Aorta (tissue), 5 donors: ENCODE measurements at regions not wholly inside any gene's neighbourhood (a gene's known extent, or its start where the extent isn't known, plus 50 kb on each side); places are given as distances from the start of the nearest gene placed in this dataset.

Experiments
- ATAC-seq: fragments of 200-7000 bp; cut with Tn5 transposase; one replicate; pipeline ENCODE4 v1.9.1; 2022; ENCODE audit warnings: moderate library complexity; ENCODE audit not compliant: low FRiP score
- DNase-seq, 2 donors: peaks; one replicate each; pipeline ENCODE4 v3.0.0-alpha.2; 2020
- H3K27ac ChIP-seq, 2 donors: one replicate each; pipeline ENCODE4 v1.5.1; 2013; ENCODE audit warnings: low read length in 2 of 2, mild to moderate bottlenecking in 2 of 2, moderate library complexity in 2 of 2, control low read depth in 1 of 2, inconsistent platforms in 1 of 2, low read depth in 1 of 2
- H3K27me3 ChIP-seq, 2 donors: one replicate each; pipeline ENCODE4 v1.6.1; 2013; ENCODE audit warnings: control low read depth in 1 of 2, low read length in 1 of 2, mild to moderate bottlenecking in 1 of 2, moderate library complexity in 1 of 2; ENCODE audit not compliant: insufficient read depth in 2 of 2, control insufficient read depth in 1 of 2
- H3K36me3 ChIP-seq, 2 donors: one replicate each; pipeline ENCODE4 v1.6.1; 2013; ENCODE audit warnings: control low read depth in 1 of 2, low read length in 1 of 2, mild to moderate bottlenecking in 1 of 2; ENCODE audit not compliant: insufficient read depth in 2 of 2, control insufficient read depth in 1 of 2
- H3K4me1 ChIP-seq, 2 donors: one replicate each; pipeline ENCODE4 v1.6.1; 2013; ENCODE audit warnings: low read length in 2 of 2, control low read depth in 1 of 2, mild to moderate bottlenecking in 1 of 2, moderate library complexity in 1 of 2; ENCODE audit not compliant: insufficient read depth in 2 of 2, control insufficient read depth in 1 of 2
- H3K4me3 ChIP-seq, 2 donors: one replicate each; pipeline ENCODE4 v1.5.1; 2013; ENCODE audit warnings: low read length in 2 of 2, control low read depth in 1 of 2, mild to moderate bottlenecking in 1 of 2
- H3K9me3 ChIP-seq: one replicate; pipeline ENCODE4 v1.6.1; 2013; ENCODE audit warnings: mild to moderate bottlenecking, low read length; ENCODE audit not compliant: control insufficient read depth
- WGBS, 2 donors: extraction: QIAGEN DNeasy Blood & Tissue Kit; methylation state at CpG; one replicate each; pipeline ENCODE4 v1.1.7; 2013; 5-methylcytosine and 5-hydroxymethylcytosine counted together
- intact Hi-C, 2 donors: fragments of 100-400 bp; cut with DNase I; formaldehyde crosslinking; loops; one replicate each; pipeline versions ENCODE4 v1.14.2 to v1.15.0; 2022
- donor health status: healthy with polysubstance abuse.
- donor health status: Bipolar disorder and iron deficiency.
- donor health status: DM: no; HTN: no; CAD: no.
- donor health status: DM: no; HTN: no; CAD: no.
- donor health status: DM: yes; HTN: yes; CAD: no.

GRCh38 chr4:177632481-177632880 is 190.2 kb upstream of the AGA start:
- DNase-seq, result no peak
- Histone ChIP-seq H3K27ac (no peak overlapping the region), H3K9me3 (no peaks in the 10 kb centered on the region), H3K4me1 (no peaks in the 10 kb centered on the region), H3K27me3 (no peaks in the 10 kb centered on the region), H3K36me3 (no peaks in the 10 kb centered on the region), H3K4me3 (no peak overlapping the region)
- ATAC-seq, result no peak
- intact Hi-C loops, result no loop called here

- 44% methylated on average over 2 of the region's 2 CpGs for WGBS, 2 donors
- Histone ChIP-seq H3K9me3 (no peaks in the 10 kb centered on the region), H3K27me3 (no peaks in the 10 kb centered on the region), H3K36me3 (no peaks in the 10 kb centered on the region), H3K4me3 (no peak overlapping the region), H3K27ac (no peak overlapping the region), H3K4me1 (no peaks in the 10 kb centered on the region)
- no peak for ATAC-seq
- intact Hi-C loops, result no loop called here
- DNase-seq, result no peak
These were observed 196.6 kb upstream of the AGA start for GRCh38 chr4:177638871-177639270.

GRCh38 chr4:177640864-177641263 is 198.6 kb upstream of the AGA start:
- intact Hi-C loops, result no loop called here
- no peak for ATAC-seq

GRCh38 chr4:177660223-177660622 is 218.0 kb upstream of the AGA start:
- Histone ChIP-seq H3K27ac (no peak overlapping the region), H3K36me3 (no peaks in the 10 kb centered on the region), H3K9me3 (no peaks in the 10 kb centered on the region), H3K4me1 (no peaks in the 10 kb centered on the region), H3K27me3 (no peaks in the 10 kb centered on the region), H3K4me3 (no peak overlapping the region)
- 73 to 84% methylated on average over 1 of the region's 1 CpG for WGBS, 2 donors
- DNase-seq (no peak), ATAC-seq (no peak)
- intact Hi-C loops, result no loop called here

More at GRCh38 chr4:177640864-177641263, 198.6 kb upstream of the AGA start:
- Histone ChIP-seq H3K36me3 (no peaks in the 10 kb centered on the region), H3K9me3 (no peaks in the 10 kb centered on the region), H3K4me1 (no peaks in the 10 kb centered on the region), H3K27ac (no peak overlapping the region), H3K4me3 (no peak overlapping the region), H3K27me3 (no peaks in the 10 kb centered on the region)
- 68 to 73% methylated on average over 4 of the region's 4 CpGs for WGBS, 2 donors
- no peak for DNase-seq

GRCh38 chr4:177667687-177668086 is 225.4 kb upstream of the AGA start:
- DNase-seq (no peak), ATAC-seq (no peak)
- no peaks in the 10 kb centered on the region for H3K36me3 ChIP-seq
- H3K4me3 ChIP-seq, result no peak overlapping the region
- intact Hi-C loops, result no loop called here
- no peaks in the 10 kb centered on the region for H3K9me3 ChIP-seq
- no peaks in the 10 kb centered on the region for H3K4me1 ChIP-seq
- no peaks in the 10 kb centered on the region for H3K27me3 ChIP-seq
- WGBS, 2 donors, result 72 to 76% methylated on average over 5 of the region's 5 CpGs
- no peak overlapping the region for H3K27ac ChIP-seq

- Histone ChIP-seq H3K4me3 (no peak overlapping the region), H3K9me3 (no peaks in the 10 kb centered on the region), H3K36me3 (no peaks in the 10 kb centered on the region), H3K27ac (no peak overlapping the region), H3K27me3 (no peaks in the 10 kb centered on the region), H3K4me1 (no peaks in the 10 kb centered on the region)
- 97% methylated on average over 3 of the region's 3 CpGs for WGBS, 2 donors
- DNase-seq (no peak), ATAC-seq (no peak)
- intact Hi-C loops, result no loop called here
These were observed 229.2 kb upstream of the AGA start for GRCh38 chr4:177671387-177671786.

- H3K4me3 ChIP-seq, result no peak overlapping the region
- no peaks in the 10 kb centered on the region for H3K9me3 ChIP-seq
- no peak for ATAC-seq
- WGBS, 2 donors, result 92 to 93% methylated on average over 2 of the region's 2 CpGs
- no peak overlapping the region for H3K27ac ChIP-seq
- H3K4me1 ChIP-seq, result no peaks in the 10 kb centered on the region
- no peaks in the 10 kb centered on the region for H3K36me3 ChIP-seq
- intact Hi-C loops, result no loop called here
- H3K27me3 ChIP-seq, result no peaks in the 10 kb centered on the region
- DNase-seq, result no peak
These were observed 229.6 kb upstream of the AGA start for GRCh38 chr4:177671845-177672244.

- Histone ChIP-seq H3K27me3 (no peaks in the 10 kb centered on the region), H3K27ac (no peak overlapping the region), H3K4me1 (no peaks in the 10 kb centered on the region), H3K9me3 (no peaks in the 10 kb centered on the region), H3K4me3 (no peak overlapping the region), H3K36me3 (no peaks in the 10 kb centered on the region)
- DNase-seq (no peak), ATAC-seq (no peak)
- intact Hi-C loops, result no loop called here
- WGBS, 2 donors, result 84 to 92% methylated on average over 3 of the region's 3 CpGs
These were observed 231.8 kb upstream of the AGA start for GRCh38 chr4:177673985-177674489.

- no peaks in the 10 kb centered on the region for H3K27me3 ChIP-seq
- H3K27ac ChIP-seq, result no peak overlapping the region
- no peak for ATAC-seq
- H3K4me1 ChIP-seq, result no peaks in the 10 kb centered on the region
- DNase-seq, result no peak
- no peak overlapping the region for H3K4me3 ChIP-seq
- no peaks in the 10 kb centered on the region for H3K9me3 ChIP-seq
- no peaks in the 10 kb centered on the region for H3K36me3 ChIP-seq
- WGBS, 2 donors, result 87 to 88% methylated on average over 2 of the region's 2 CpGs
- intact Hi-C loops, result no loop called here
These were observed 238.1 kb upstream of the AGA start for GRCh38 chr4:177680308-177680707.
